ENCODE measurements at regions not wholly inside any gene's neighbourhood (a gene's known extent, or its start where the extent isn't known, plus 50 kb on each side); places are given as distances from the start of the nearest gene placed in this dataset.

GRCh38 chr16:86986136-86986535 is 331.1 kb downstream of the C16orf95 start:
- DNase-seq: no peak

- no peak for DNase-seq
Measured at GRCh38 chr16:86986809-86987487, 330.2 kb downstream of the C16orf95 start.

GRCh38 chr16:86987746-86988670 is 329.2 kb downstream of the C16orf95 start:
- DNase-seq: no peak

GRCh38 chr16:86988920-86989696 is 328.1 kb downstream of the C16orf95 start:
- DNase-seq: no peak

- peak in 1 of 5 experiments; percentile 43 for DNase-seq
Measured at GRCh38 chr16:86990451-86990850, 326.7 kb downstream of the C16orf95 start.

GRCh38 chr16:86991679-86992078 is 325.5 kb downstream of the C16orf95 start:
- no peak for DNase-seq

- no peak for DNase-seq
Measured at GRCh38 chr16:86992587-86992986, 324.6 kb downstream of the C16orf95 start.

GRCh38 chr16:86993426-86994110 is 323.6 kb downstream of the C16orf95 start:
- no peak for DNase-seq

- no peak for DNase-seq
Measured at GRCh38 chr16:86994215-86994614, 323.0 kb downstream of the C16orf95 start.

GRCh38 chr16:86994651-86995171 is 322.5 kb downstream of the C16orf95 start:
- DNase-seq: no peak

GRCh38 chr16:86995456-86995855 is 321.7 kb downstream of the C16orf95 start:
- DNase-seq: no peak

- no peak for DNase-seq
Measured at GRCh38 chr16:86996081-86996480, 321.1 kb downstream of the C16orf95 start.

GRCh38 chr16:86997058-86997457 is 320.1 kb downstream of the C16orf95 start:
- DNase-seq: no peak

- DNase-seq: no peak
Measured at GRCh38 chr16:86998196-86999001, 318.8 kb downstream of the C16orf95 start.

GRCh38 chr16:87000001-87000400 is 317.2 kb downstream of the C16orf95 start:
- no peak for DNase-seq

GRCh38 chr16:87002717-87003413 is 314.3 kb downstream of the C16orf95 start:
- DNase-seq: no peak

- DNase-seq: no peak
Measured at GRCh38 chr16:87003414-87003755, 313.8 kb downstream of the C16orf95 start.

- no peak for DNase-seq
Measured at GRCh38 chr16:87006021-87006420, 311.2 kb downstream of the C16orf95 start.

- no peak for DNase-seq
Measured at GRCh38 chr16:87006789-87007745, 310.1 kb downstream of the C16orf95 start.

- DNase-seq: no peak
Measured at GRCh38 chr16:87007907-87008306, 309.3 kb downstream of the C16orf95 start.
